ENCODE measurements at regions not wholly inside any gene's neighbourhood (a gene's known extent, or its start where the extent isn't known, plus 50 kb on each side); places are given as distances from the start of the nearest gene placed in this dataset.

- peaks cover 9% of the 10 kb centered on the region for H3K27me3 Mint-ChIP-seq (ENCODE audit: low read depth)
- peaks cover 16% of the 10 kb centered on the region for H3K4me1 Mint-ChIP-seq
- H3K27ac Mint-ChIP-seq: no peak overlapping the region
- DNase-seq (ENCODE audit: low spot score) (no peak), ATAC-seq (no peak)
- CTCF ChIA-PET: no interaction called here
- no peak overlapping the region for H3K4me3 Mint-ChIP-seq
- POLR2A ChIA-PET: no interaction called here
- H3K9me3 Mint-ChIP-seq: peaks cover 9% of the 10 kb centered on the region
- TF ChIP-seq, protein P1, sequence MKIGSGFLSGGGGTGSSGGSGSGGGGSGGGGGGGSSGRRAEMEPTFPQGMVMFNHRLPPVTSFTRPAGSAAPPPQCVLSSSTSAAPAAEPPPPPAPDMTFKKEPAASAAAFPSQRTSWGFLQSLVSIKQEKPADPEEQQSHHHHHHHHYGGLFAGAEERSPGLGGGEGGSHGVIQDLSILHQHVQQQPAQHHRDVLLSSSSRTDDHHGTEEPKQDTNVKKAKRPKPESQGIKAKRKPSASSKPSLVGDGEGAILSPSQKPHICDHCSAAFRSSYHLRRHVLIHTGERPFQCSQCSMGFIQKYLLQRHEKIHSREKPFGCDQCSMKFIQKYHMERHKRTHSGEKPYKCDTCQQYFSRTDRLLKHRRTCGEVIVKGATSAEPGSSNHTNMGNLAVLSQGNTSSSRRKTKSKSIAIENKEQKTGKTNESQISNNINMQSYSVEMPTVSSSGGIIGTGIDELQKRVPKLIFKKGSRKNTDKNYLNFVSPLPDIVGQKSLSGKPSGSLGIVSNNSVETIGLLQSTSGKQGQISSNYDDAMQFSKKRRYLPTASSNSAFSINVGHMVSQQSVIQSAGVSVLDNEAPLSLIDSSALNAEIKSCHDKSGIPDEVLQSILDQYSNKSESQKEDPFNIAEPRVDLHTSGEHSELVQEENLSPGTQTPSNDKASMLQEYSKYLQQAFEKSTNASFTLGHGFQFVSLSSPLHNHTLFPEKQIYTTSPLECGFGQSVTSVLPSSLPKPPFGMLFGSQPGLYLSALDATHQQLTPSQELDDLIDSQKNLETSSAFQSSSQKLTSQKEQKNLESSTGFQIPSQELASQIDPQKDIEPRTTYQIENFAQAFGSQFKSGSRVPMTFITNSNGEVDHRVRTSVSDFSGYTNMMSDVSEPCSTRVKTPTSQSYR (CRISPR knock-in tag; IDR thresholded peaks at IDR 0.05): no peak
- TF ChIP-seq RELA (CRISPR knock-in tag; IDR thresholded peaks at IDR 0.05; ENCODE audit: borderline replicate concordance) (no peak), ETV6 (CRISPR knock-in tag; IDR thresholded peaks at IDR 0.05) (no peak), ZNF263 (CRISPR knock-in tag; IDR thresholded peaks at IDR 0.05; ENCODE audit: low read depth) (no peak), FOXK1 (CRISPR knock-in tag; IDR thresholded peaks at IDR 0.05) (no peak), NR1H2 (CRISPR knock-in tag; IDR thresholded peaks at IDR 0.05) (no peak), NFATC4 (CRISPR knock-in tag; IDR thresholded peaks at IDR 0.05) (no peak), HMGA2 (CRISPR knock-in tag; IDR thresholded peaks at IDR 0.05) (no peak), ZNF317 (CRISPR knock-in tag; IDR thresholded peaks at IDR 0.05; ENCODE audit: borderline replicate concordance, low read depth) (no peak)
- TF ChIP-seq, protein P2, sequence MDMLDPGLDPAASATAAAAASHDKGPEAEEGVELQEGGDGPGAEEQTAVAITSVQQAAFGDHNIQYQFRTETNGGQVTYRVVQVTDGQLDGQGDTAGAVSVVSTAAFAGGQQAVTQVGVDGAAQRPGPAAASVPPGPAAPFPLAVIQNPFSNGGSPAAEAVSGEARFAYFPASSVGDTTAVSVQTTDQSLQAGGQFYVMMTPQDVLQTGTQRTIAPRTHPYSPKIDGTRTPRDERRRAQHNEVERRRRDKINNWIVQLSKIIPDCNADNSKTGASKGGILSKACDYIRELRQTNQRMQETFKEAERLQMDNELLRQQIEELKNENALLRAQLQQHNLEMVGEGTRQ (CRISPR knock-in tag; IDR thresholded peaks at IDR 0.05): no peak
- TF ChIP-seq, protein P3, sequence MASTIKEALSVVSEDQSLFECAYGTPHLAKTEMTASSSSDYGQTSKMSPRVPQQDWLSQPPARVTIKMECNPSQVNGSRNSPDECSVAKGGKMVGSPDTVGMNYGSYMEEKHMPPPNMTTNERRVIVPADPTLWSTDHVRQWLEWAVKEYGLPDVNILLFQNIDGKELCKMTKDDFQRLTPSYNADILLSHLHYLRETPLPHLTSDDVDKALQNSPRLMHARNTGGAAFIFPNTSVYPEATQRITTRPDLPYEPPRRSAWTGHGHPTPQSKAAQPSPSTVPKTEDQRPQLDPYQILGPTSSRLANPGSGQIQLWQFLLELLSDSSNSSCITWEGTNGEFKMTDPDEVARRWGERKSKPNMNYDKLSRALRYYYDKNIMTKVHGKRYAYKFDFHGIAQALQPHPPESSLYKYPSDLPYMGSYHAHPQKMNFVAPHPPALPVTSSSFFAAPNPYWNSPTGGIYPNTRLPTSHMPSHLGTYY (CRISPR knock-in tag; IDR thresholded peaks at IDR 0.05): no peak
- TF ChIP-seq, protein P4, sequence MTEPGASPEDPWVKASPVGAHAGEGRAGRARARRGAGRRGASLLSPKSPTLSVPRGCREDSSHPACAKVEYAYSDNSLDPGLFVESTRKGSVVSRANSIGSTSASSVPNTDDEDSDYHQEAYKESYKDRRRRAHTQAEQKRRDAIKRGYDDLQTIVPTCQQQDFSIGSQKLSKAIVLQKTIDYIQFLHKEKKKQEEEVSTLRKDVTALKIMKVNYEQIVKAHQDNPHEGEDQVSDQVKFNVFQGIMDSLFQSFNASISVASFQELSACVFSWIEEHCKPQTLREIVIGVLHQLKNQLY (CRISPR knock-in tag; IDR thresholded peaks at IDR 0.05): no peak
- TF ChIP-seq, protein P5, sequence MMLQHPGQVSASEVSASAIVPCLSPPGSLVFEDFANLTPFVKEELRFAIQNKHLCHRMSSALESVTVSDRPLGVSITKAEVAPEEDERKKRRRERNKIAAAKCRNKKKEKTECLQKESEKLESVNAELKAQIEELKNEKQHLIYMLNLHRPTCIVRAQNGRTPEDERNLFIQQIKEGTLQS (CRISPR knock-in tag; conservative IDR thresholded peaks at IDR 0.05): no peak
- no peaks in the 10 kb centered on the region for H3K36me3 Mint-ChIP-seq
Measured at GRCh38 chr1:14539309-14539708, 59.2 kb upstream of the KAZN start.

- Mint-ChIP-seq H3K27me3 (ENCODE audit: low read depth) (peaks cover 6% of the 10 kb centered on the region), H3K4me1 (peaks cover 16% of the 10 kb centered on the region), H3K9me3 (peaks cover 10% of the 10 kb centered on the region), H3K4me3 (no peak overlapping the region), H3K36me3 (no peaks in the 10 kb centered on the region), H3K27ac (no peak overlapping the region)
- ATAC-seq (no peak), DNase-seq (ENCODE audit: low spot score) (no peak)
- TF ChIP-seq CBFB (CRISPR knock-in tag; IDR thresholded peaks at IDR 0.05; ENCODE audit: low read depth): no peak
- ChIA-PET POLR2A (no interaction called here), CTCF (interaction anchor here (1.3 kb wide), 1 partner anchor 426 kb away, joined by 3 read pairs; no protein-coding TSS in a partner anchor)
Measured at GRCh38 chr1:14539953-14540563, 58.4 kb upstream of the KAZN start.

GRCh38 chr1:14541348-14541747 lies 57.1 kb upstream of the KAZN start:
- CTCF ChIA-PET: interaction anchor here (1.3 kb wide), 2 partner anchors 57 to 428 kb away, joined by 3 read pairs; partner anchors contain the start of gene KAZN

More at GRCh38 chr1:14541348-14541747, 57.1 kb upstream of the KAZN start:
- peaks cover 3% of the 10 kb centered on the region for H3K27me3 Mint-ChIP-seq (ENCODE audit: low read depth)
- DNase-seq (ENCODE audit: low spot score) (no peak), ATAC-seq (no peak)
- TF ChIP-seq, protein P1 (CRISPR knock-in tag; IDR thresholded peaks at IDR 0.05): no peak
- TF ChIP-seq ZNF425 (CRISPR knock-in tag; conservative IDR thresholded peaks at IDR 0.05) (no peak), ZNF317 (CRISPR knock-in tag; IDR thresholded peaks at IDR 0.05; ENCODE audit: borderline replicate concordance, low read depth) (no peak)
- no peak overlapping the region for H3K4me3 Mint-ChIP-seq
- H3K4me1 Mint-ChIP-seq: peaks cover 16% of the 10 kb centered on the region
- peaks cover 22% of the 10 kb centered on the region for H3K9me3 Mint-ChIP-seq
- POLR2A ChIA-PET: no interaction called here
- no peak overlapping the region for H3K27ac Mint-ChIP-seq
- peaks cover 7% of the 10 kb centered on the region for H3K36me3 Mint-ChIP-seq
